ENCODE measurements at regions not wholly inside any gene's neighbourhood (a gene's known extent, or its start where the extent isn't known, plus 50 kb on each side); places are given as distances from the start of the nearest gene placed in this dataset.

- DNase-seq (ENCODE audit: low read depth in 2 of 2) = peak; percentile 81 to 87
These were observed 52.9 kb upstream of the HPF1 start for GRCh38 chr4:169810325-169811323.

DNA sequence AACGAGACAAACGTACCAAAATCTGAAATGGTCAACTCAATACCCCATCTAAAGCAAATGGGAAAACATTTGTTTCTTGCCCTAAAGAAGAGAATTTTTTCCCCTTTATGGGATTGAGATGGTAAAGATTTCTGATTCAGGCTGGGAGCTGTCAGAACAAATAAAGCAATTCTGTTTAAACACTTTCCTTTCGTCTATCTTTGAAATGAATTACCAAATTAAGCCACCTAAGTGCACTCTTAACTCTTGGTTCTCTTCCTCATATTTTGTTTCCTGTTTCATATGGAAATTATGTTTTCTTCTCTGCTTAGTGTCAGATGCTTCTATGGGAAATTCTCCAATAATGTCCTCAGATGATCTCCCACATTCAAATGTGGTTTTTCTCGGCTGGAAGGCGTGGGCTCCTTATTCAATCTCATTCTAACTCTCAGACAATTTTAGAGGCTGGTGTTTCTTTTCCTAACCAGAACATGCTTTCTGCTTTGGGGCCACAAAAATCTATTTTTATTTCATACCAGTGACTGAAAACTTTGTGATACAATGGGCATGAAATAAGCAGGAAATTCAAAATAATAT lies 50.3 kb upstream of the HPF1 start:
- no peak for DNase-seq (ENCODE audit: low read depth in 2 of 2)
